GM21619 (cell line): ENCODE measurements at regions not wholly inside any gene's neighbourhood (a gene's known extent, or its start where the extent isn't known, plus 50 kb on each side); places are given as distances from the start of the nearest gene placed in this dataset.

Experiments
- ATAC-seq: cut with Tn5 transposase; IDR thresholded peaks from one replicate; pipeline ENCODE4 v1.9.1; 2021; ENCODE audit not compliant: unreplicated experiment

DNA sequence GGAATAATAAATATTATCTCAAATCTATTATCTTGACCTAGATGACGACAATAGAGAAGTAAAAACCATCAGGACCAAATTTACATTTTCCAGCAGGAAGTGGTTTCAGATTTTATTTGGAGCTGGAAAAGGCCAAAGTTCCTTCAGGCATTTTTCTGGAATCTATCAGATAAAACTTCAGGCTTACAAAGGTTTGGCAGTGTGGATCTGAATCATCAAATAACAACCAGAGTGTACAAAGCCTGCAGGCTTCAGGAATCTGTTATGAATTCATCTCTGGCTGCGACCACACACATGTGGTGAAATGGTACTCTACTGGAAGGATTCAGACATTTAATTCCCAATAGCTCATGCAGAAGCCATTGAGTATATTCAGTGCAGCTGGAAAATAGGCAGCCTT, 726.4 kb upstream of the GRAMD2B start:
- ATAC-seq: no peak

DNA sequence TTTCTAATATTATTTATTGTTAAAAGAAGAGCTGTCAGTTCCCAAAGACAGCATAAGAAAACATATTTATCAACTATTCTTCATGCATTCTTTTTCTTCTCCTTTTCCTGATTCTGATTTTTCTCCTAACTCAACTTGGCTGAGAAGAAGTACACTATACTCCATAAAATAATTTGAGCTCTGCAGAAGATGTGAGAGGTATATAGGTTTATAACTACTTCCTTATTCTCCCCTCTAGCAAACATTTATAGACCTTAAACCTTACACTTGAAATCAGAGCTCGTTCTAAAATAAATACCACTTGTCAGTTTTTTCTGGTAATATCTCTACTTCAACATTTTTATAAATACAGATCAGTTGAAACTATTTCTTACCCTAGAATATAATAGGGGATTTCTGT, 724.8 kb upstream of the GRAMD2B start:
- no peak for ATAC-seq

DNA sequence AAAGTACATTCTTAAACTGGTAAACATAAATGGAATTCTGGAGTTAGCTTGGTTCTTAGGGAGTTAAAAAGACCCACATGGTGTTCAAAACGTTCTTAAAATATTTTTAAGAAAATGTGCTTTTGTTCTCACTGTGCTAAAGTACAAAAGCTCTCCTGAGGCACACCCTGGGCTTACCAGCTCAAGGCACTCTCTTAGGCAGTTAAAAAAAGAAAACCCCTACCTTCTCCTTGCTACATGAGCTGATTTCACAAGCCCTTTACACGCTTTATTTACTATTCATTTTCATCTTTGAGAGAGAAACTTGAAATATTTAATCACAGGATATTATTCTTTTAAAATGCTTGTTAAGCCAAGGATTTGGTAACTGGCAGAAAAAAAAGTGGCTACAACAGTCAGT, 723.3 kb upstream of the GRAMD2B start:
- ATAC-seq: no peak

GRCh38 chr5:125700380-125700861, 722.8 kb upstream of the GRAMD2B start:
- no peak for ATAC-seq

DNA sequence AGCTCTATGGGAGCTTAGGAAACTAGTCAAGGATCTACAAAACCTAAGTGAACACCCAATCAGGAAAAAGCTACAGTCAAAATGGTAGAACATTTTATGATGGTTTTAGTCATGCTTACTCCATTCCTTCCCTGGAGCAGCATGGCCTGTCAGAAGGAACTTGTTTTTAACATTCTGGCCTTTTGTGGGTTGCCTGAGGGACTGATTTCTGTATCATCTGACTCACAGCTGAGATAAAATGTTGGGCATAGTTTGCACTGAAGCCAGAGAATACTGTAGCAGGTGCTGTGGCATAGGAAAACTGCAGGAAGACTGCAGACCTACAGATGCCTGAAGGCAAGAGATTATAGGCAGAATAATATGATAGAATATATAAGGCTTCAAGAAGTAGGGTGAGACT, 719.6 kb upstream of the GRAMD2B start:
- ATAC-seq: no peak

DNA sequence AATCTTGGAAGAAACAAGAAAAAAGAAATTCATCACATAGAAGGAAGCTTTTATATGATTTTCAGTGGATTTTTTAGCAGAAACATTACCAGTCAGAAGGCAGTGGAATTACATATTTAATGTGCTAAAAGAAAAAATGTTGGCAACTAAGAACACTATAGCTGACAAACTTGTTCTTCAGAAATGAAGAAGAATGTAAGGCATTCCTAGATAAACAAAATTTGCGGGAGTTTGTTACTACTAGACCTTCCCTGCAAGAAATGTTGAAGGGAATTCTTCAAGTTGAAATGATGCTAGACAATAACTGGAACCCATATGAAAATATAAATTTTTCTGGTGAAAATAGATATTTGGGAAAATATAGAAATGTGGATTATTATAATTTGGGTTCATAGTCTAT, 718.3 kb upstream of the GRAMD2B start:
- ATAC-seq: no peak

GRCh38 chr5:125708583-125708982, 714.6 kb upstream of the GRAMD2B start:
- no peak for ATAC-seq

GRCh38 chr5:125710745-125711144, 712.5 kb upstream of the GRAMD2B start:
- no peak for ATAC-seq

- no peak for ATAC-seq
Observed at GRCh38 chr5:125712397-125712796, 710.8 kb upstream of the GRAMD2B start.

DNA sequence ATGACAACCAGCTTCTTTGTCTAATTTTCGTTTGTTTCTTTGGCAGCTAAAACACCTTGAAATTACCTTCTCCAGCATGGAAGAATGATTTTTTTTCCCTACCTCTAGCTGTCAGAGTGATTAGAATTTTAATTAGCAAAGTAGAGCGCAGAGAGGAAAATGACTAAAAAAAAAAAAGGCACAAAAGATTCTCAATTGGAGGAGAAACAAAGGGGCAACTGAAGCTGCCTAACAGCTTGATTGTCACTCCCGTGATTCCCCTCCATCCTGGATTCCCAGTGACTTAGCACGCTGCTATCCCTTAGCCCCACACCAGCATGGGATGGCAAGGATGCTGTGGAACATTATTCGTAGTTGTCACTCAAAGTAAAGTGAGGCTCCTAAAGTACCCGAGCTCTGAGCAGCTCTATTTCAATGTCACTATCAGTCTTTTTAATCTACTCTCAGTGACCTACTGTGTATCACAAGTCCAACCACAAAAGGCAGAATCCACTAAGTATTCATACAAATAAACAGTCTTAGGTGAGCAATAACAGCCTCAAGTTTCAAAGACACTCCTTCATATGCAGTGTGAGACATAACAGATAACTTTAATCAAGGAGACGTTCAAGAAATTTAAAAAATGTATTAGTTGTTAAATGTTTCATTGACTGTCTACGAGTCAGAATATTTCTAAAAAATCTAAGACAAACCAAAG, 710.0 kb upstream of the GRAMD2B start:
- ATAC-seq: no peak

- ATAC-seq: no peak
Observed at GRCh38 chr5:125715216-125715615, 708.0 kb upstream of the GRAMD2B start.

DNA sequence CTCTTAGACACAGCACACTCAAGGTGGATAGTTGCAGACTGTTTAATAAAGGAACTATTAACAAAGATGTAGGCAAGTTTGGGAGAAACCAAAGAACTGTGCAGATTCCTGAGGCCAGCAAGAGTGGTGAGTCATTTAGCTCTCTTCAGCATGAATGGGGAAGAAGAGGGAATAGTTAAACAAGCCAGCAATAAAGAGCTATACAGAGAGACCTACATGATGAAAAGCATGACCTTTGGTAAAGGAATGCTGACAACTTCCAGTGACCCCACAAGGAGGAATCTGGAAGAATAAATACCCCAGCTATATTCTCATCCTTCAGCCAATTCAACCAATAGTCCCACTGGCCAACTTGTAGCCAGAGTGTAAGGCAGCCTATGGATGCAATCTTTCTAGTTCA, 706.0 kb upstream of the GRAMD2B start:
- no peak for ATAC-seq

- ATAC-seq: no peak
Observed at GRCh38 chr5:125719681-125720347, 703.4 kb upstream of the GRAMD2B start.

GRCh38 chr5:125720348-125720685, 702.9 kb upstream of the GRAMD2B start:
- no peak for ATAC-seq

DNA sequence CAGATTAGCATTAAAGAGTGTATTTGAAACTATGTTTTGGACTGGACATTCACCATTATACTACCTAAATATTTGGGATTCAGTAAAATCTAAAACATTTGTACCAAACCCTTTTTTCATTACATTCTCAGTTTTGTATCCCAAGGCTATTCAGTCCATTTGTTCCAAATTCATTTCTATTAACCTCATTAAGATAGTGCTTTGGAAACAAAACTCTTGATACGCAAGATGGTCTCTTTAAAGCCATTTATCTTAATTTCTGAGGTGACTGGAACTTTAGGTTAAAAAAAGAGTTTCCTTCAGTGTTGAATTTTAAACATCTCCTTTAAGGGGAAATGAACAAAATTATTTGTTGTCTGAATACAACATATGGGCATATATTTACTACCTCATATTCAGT, 702.5 kb upstream of the GRAMD2B start:
- ATAC-seq: no peak

GRCh38 chr5:125722550-125722949, 700.7 kb upstream of the GRAMD2B start:
- no peak for ATAC-seq

DNA sequence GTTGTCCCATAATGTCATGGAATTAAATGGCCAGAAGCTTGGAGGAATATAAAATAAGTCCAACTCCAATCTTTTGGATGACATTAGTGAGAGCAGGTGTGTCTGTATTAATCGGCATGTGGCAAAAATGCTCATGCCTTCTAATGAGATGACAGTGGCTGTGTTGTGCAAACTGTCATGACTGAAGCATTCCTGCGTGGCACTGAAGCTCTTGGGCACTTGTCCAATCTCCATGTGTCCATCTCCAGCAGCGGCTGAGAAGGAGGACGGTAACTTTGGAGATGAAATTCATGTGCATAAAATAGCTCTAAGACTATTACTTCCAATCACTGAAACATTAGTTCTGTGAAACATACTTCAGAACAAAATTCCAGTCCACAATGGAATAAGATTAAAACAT, 697.5 kb upstream of the GRAMD2B start:
- ATAC-seq: no peak

DNA sequence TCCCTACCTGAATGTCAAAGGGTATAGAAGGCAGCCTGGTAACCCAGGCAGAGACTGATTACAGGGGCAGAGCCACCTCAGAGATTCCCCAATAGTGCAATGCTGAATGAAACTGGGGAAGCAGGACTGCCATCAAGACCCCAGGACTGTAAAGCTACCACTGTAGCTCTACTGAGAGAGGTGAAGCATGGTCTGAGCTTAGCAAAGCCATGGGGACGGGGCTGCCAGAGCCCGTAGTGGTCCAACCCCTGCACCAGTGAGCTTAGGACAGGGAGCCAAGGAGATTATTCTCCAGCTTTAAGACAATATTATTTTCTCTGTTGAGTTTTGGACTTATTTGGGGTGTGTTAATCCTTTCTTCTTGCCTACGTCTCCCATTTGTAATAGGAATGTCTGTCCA, 679.3 kb upstream of the GRAMD2B start:
- no peak for ATAC-seq

GRCh38 chr5:125746917-125747316, 676.3 kb upstream of the GRAMD2B start:
- no peak for ATAC-seq

DNA sequence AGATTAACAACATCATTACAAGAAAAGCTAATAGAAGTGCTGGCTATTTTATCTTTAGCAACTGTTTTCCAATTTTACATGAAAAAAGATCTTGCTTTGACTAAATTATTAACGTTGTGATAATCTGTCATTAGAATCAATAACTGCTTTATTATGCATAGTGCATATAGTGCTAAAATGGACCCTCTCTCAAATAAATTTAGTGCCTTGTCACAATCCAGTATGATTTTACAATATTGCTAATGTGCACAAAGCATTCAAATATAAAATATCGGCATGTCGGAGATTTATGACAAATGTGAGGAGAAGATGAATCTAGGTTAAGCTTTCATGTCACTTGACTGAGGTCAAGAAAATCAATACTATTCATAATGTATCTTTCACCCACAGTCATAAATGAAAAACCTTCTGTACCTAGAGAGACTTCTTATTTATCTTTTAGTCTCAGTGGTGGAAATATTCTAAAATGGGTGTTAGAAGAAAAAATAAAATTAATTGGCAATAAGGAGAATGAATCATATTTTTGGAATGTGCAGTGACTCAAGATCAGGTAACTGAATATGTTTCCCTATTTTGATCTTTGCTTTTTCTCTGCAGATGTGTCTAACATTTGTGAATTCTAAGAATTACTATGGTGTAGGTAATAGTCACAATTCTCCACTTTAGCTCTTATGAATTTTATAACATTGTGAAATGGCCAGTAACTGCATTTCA, 672.9 kb upstream of the GRAMD2B start:
- ATAC-seq: no peak

- ATAC-seq: no peak
Observed at GRCh38 chr5:125750861-125751186, 672.4 kb upstream of the GRAMD2B start.

- no peak for ATAC-seq
Observed at GRCh38 chr5:125756456-125756855, 666.8 kb upstream of the GRAMD2B start.
